Ammon's horn (tissue), 1 donor: ENCODE measurements at regions not wholly inside any gene's neighbourhood (a gene's known extent, or its start where the extent isn't known, plus 50 kb on each side); places are given as distances from the start of the nearest gene placed in this dataset.
"Not testable (repeated sequence)": the region's sequence is repeated elsewhere in the genome, so short reads cannot be mapped to it uniquely, and the experiment has no call there.

Source experiments
- DNase-seq: peaks from one replicate; pipeline ENCODE4 v3.0.0-alpha.2; 2016; ENCODE audit warnings: low spot score

- no peak for DNase-seq
Observed at GRCh38 chr3:18987862-18988447, 160.4 kb upstream of the KCNH8 start.

- no peak for DNase-seq
Observed at GRCh38 chr3:18987070-18987469, 161.2 kb upstream of the KCNH8 start.

- no peak for DNase-seq
Observed at GRCh38 chr3:18982920-18983319, 165.4 kb upstream of the KCNH8 start.

GRCh38 chr3:18976102-18976501 lies 172.2 kb upstream of the KCNH8 start:
- DNase-seq = not testable (repeated sequence)

- DNase-seq = no peak
Observed at GRCh38 chr3:18968120-18968519, 180.2 kb upstream of the KCNH8 start.

- DNase-seq = no peak
Observed at GRCh38 chr3:18965781-18966180, 182.5 kb upstream of the KCNH8 start.

GRCh38 chr3:18964640-18965039 lies 183.7 kb upstream of the KCNH8 start:
- no peak for DNase-seq

GRCh38 chr3:18951333-18951732 lies 197.0 kb upstream of the KCNH8 start:
- peak; percentile 53 for DNase-seq

- no peak for DNase-seq
Observed at GRCh38 chr3:18946524-18946923, 201.8 kb upstream of the KCNH8 start.

- no peak for DNase-seq
Observed at GRCh38 chr3:18937574-18937973, 210.7 kb upstream of the KCNH8 start.

- no peak for DNase-seq
Observed at GRCh38 chr3:18919158-18919557, 229.2 kb upstream of the KCNH8 start.

- DNase-seq = no peak
Observed at GRCh38 chr3:18917923-18918322, 230.4 kb upstream of the KCNH8 start.

- peak; percentile 17 for DNase-seq
Observed at GRCh38 chr3:18902081-18902793, 246.1 kb upstream of the KCNH8 start.

GRCh38 chr3:18901571-18901970 lies 246.7 kb upstream of the KCNH8 start:
- no peak for DNase-seq

- no peak for DNase-seq
Observed at GRCh38 chr3:18900994-18901393, 247.3 kb upstream of the KCNH8 start.

- no peak for DNase-seq
Observed at GRCh38 chr3:18898911-18899310, 249.4 kb upstream of the KCNH8 start.

GRCh38 chr3:18892756-18893155 lies 255.6 kb upstream of the KCNH8 start:
- no peak for DNase-seq

- DNase-seq = no peak
Observed at GRCh38 chr3:18892047-18892446, 256.3 kb upstream of the KCNH8 start.

GRCh38 chr3:18891641-18892040 lies 256.7 kb upstream of the KCNH8 start:
- no peak for DNase-seq

GRCh38 chr3:18890449-18890848 lies 257.9 kb upstream of the KCNH8 start:
- DNase-seq = no peak

- no peak for DNase-seq
Observed at GRCh38 chr3:18888819-18889218, 259.5 kb upstream of the KCNH8 start.

GRCh38 chr3:18888370-18888769 lies 259.9 kb upstream of the KCNH8 start:
- DNase-seq = peak; percentile 34

GRCh38 chr3:18886331-18886730 lies 262.0 kb upstream of the KCNH8 start:
- no peak for DNase-seq

- DNase-seq = no peak
Observed at GRCh38 chr3:18885612-18886011, 262.7 kb upstream of the KCNH8 start.
